Brain microvascular endothelial cell (primary cell): ENCODE measurements at regions not wholly inside any gene's neighbourhood (a gene's known extent, or its start where the extent isn't known, plus 50 kb on each side); places are given as distances from the start of the nearest gene placed in this dataset.

ENCODE experiments used
- DNase-seq: peaks from one replicate; pipeline ENCODE4 v3.0.0-alpha.2; 2020
- H3K27ac ChIP-seq: fragments of 250-450 bp; sonication (Bioruptor Pico); 2 replicates; pipeline ENCODE4 v1.5.1; 2020; ENCODE audit warnings: mild to moderate bottlenecking, moderate library complexity
- H3K27me3 ChIP-seq: fragments of 250-450 bp; sonication (Bioruptor Pico); replicated peaks from 2 replicates; pipeline ENCODE4 v1.5.1; 2020; ENCODE audit warnings: mild to moderate bottlenecking
- H3K36me3 ChIP-seq: fragments of 250-450 bp; sonication (Bioruptor Pico); replicated peaks from 2 replicates; pipeline ENCODE4 v1.5.1; 2020; ENCODE audit warnings: mild to moderate bottlenecking
- H3K4me3 ChIP-seq: 2 replicates; pipeline ENCODE4 v1.5.1; 2011; ENCODE audit warnings: low read depth, mild to moderate bottlenecking, control low read depth, low read length, moderate library complexity
- in situ Hi-C: cut with HindIII; loops from 2 replicates; pipeline ENCODE4 v1.10.0; 2017; ENCODE audit warnings: low sequenced_read_pairs, low pct_ligation_motif_present
- TF ChIP-seq, protein P1 (sequence below): IDR thresholded peaks from 2 replicates; pipeline ENCODE4 v1.5.1; 2011; ENCODE audit warnings: low read depth, mild to moderate bottlenecking, moderate library complexity, low read length, control low read depth, inconsistent platforms; ENCODE audit errors: missing control alignments

DNA sequence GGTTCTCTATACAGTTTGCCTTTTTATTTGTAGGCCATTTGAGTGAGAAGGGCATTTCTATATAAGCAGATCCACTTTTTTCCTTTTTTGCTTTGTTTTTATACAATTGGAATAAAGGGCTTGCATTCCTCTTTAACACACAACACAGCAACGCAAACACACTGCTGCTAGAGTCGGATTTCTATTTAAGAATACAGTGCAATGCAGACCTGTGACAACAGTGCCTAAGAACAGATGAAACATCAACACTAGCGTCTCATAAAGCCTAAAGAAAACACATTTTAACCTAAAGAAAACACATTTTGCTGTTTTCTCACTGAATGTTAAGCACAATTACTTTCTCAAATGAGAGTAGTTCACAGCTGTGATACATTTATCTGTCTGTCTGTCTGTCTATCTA, 1141.1 kb downstream of the CDH11 start:
- no peak for DNase-seq
- Histone ChIP-seq H3K27me3 (no peaks in the 10 kb centered on the region), H3K36me3 (no peaks in the 10 kb centered on the region), H3K27ac (no peak overlapping the region), H3K4me3 (no peak overlapping the region)
- in situ Hi-C loops: no loop called here
- TF ChIP-seq, protein P1, sequence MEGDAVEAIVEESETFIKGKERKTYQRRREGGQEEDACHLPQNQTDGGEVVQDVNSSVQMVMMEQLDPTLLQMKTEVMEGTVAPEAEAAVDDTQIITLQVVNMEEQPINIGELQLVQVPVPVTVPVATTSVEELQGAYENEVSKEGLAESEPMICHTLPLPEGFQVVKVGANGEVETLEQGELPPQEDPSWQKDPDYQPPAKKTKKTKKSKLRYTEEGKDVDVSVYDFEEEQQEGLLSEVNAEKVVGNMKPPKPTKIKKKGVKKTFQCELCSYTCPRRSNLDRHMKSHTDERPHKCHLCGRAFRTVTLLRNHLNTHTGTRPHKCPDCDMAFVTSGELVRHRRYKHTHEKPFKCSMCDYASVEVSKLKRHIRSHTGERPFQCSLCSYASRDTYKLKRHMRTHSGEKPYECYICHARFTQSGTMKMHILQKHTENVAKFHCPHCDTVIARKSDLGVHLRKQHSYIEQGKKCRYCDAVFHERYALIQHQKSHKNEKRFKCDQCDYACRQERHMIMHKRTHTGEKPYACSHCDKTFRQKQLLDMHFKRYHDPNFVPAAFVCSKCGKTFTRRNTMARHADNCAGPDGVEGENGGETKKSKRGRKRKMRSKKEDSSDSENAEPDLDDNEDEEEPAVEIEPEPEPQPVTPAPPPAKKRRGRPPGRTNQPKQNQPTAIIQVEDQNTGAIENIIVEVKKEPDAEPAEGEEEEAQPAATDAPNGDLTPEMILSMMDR: no peak

DNA sequence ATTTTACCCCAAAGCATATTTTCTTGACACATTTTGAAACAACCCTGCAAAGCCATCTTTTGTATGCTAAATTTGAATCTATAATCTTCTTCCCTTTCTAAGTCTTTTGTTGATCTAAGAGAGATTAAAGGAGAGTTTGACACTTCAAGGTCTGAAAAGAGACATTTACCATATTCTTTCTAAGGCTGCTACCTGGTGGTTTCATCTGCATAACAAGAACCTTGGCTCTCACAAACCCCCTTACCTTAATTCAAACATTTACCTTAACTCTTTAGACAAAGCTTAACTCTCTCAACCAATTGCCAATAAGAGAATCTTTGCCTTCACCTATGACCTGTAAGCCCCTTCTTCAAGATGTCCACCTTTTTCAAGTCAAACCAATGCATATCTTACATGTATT, 1143.6 kb downstream of the CDH11 start:
- DNase-seq: no peak
- Histone ChIP-seq H3K27me3 (no peaks in the 10 kb centered on the region), H3K4me3 (no peak overlapping the region), H3K36me3 (no peaks in the 10 kb centered on the region), H3K27ac (no peak overlapping the region)
- TF ChIP-seq, protein P1: no peak
- in situ Hi-C loops: no loop called here

DNA sequence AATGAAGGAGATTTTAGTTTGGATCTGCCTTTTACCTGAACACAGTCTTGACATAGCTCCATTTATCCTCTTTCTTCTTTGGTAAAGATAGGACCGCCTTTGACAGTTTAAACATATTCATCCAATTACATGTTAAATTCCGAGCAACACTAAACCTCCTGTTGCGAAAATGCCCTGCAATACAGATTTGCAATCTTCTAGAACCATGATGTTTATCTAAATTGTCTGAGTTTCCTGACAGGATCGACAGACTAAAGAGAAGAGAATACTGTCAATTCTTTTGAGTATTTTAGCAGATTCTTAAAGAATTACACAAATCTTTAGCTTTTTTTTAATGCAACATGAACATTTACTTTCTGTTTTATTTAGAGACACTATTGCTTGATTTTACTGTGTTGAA, 1145.5 kb downstream of the CDH11 start:
- no peak for DNase-seq
- H3K4me3 ChIP-seq: no peak overlapping the region
- in situ Hi-C loops: no loop called here
- H3K36me3 ChIP-seq: no peaks in the 10 kb centered on the region
- no peaks in the 10 kb centered on the region for H3K27me3 ChIP-seq
- H3K27ac ChIP-seq: no peak overlapping the region
- TF ChIP-seq, protein P1: no peak

DNA sequence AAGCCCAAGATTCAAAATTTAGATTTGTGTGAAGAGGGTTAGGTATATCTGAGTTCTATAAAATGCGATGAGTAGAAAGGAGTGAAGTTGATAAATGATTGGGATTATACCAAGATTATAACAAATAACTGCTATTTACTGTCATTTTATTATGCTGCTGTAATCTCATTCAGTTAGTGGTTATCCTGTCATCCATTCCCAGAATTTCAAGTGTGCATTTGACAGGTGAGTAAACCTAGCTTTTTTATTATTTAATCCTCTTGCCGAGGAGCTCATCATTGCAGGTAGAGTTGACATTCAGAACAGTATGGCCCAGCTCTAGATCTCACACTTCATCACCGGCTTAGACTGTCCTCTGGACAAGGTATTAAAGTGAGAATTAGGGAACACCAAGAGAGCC, 1146.2 kb downstream of the CDH11 start:
- Histone ChIP-seq H3K4me3 (no peak overlapping the region), H3K27ac (no peak overlapping the region), H3K36me3 (no peaks in the 10 kb centered on the region), H3K27me3 (no peaks in the 10 kb centered on the region)
- in situ Hi-C loops: no loop called here
- no peak for DNase-seq
- TF ChIP-seq, protein P1: no peak

DNA sequence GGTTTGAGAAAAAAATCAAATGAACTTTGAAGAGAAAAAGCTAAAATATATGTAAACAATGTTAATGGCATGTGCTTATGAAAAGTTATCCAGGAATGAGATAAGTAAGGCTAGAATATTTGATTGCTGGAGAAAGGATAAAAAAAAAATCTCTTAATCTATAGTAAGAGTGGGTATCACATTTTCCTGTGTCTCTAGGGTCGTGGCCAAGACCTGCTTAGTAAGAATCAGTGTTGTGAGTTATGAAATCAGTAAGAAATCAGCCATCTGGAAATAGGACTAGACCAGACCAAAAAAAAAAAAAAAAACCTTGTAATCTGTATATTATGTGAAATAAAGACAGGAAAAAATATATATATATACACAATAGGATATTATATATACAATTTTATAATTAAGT, 1153.9 kb downstream of the CDH11 start:
- TF ChIP-seq, protein P1: no peak
- Histone ChIP-seq H3K36me3 (no peaks in the 10 kb centered on the region), H3K4me3 (no peak overlapping the region), H3K27me3 (no peaks in the 10 kb centered on the region), H3K27ac (no peak overlapping the region)
- in situ Hi-C loops: no loop called here
- no peak for DNase-seq

DNA sequence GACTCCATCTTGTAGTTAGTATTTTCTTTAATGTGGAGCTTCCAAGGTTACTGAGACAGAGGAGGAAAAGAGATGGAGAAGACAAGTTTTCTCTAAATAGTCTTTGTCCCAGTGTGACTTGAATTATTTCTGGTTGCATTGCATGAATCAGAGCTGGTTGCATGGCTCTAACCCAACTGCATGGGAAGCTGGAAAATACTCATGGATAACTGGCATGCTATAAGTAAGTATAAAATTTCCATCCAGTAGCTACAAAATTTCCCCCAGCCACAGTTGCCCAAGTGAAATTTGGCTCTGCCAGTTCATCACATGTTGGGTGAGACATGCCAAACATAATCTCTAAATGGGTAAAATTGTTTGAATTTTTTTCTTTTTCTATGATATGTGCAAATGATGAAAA, 1161.5 kb downstream of the CDH11 start:
- in situ Hi-C loops: no loop called here
- Histone ChIP-seq H3K27me3 (no peaks in the 10 kb centered on the region), H3K27ac (no peak overlapping the region), H3K36me3 (no peaks in the 10 kb centered on the region), H3K4me3 (no peak overlapping the region)
- no peak for DNase-seq
- TF ChIP-seq, protein P1: no peak
